Ovary (tissue), 7 donors: ENCODE measurements at regions not wholly inside any gene's neighbourhood (a gene's known extent, or its start where the extent isn't known, plus 50 kb on each side); places are given as distances from the start of the nearest gene placed in this dataset.

Experiments used
- DNase-seq, 5 donors: peaks; one replicate each; pipeline ENCODE4 v3.0.0-alpha.2; 2019 to 2020
- H3K27ac ChIP-seq, 2 donors: fragments of 200-600 bp; one replicate each; pipeline versions ENCODE4 v1.5.1 to v1.8.0; 2019 to 2022
- H3K27me3 ChIP-seq: fragments of 200-600 bp; one replicate; pipeline ENCODE4 v1.8.0; 2022
- H3K36me3 ChIP-seq: fragments of 200-600 bp; sonication (generic); one replicate; pipeline ENCODE4 v1.5.1; 2019
- H3K4me1 ChIP-seq: one replicate; pipeline ENCODE4 v1.8.1; 2013; ENCODE audit warnings: mild to moderate bottlenecking, moderate library complexity; ENCODE audit not compliant: insufficient read depth
- H3K4me3 ChIP-seq: fragments of 200-600 bp; sonication (generic); one replicate; pipeline ENCODE4 v1.5.1; 2017
- H3K9me3 ChIP-seq, 2 donors: fragments of 200-600 bp in 1 of 2; sonication (generic) in 1 of 2; one replicate each; pipeline versions ENCODE4 v1.5.1 to v1.8.1; 2013 to 2019; ENCODE audit warnings: mild to moderate bottlenecking in 1 of 2, moderate library complexity in 1 of 2
- EP300 ChIP-seq: sonication (generic); formaldehyde crosslinking; IDR thresholded peaks from one replicate; pipeline ENCODE4 v1.6.1; 2017; ENCODE audit warnings: antibody characterized with exemption
- POLR2A ChIP-seq: fragments of 450-650 bp; IDR thresholded peaks from one replicate; pipeline ENCODE4 v1.6.1; 2017; ENCODE audit warnings: antibody characterized with exemption, mild to moderate bottlenecking, moderate library complexity
- WGBS, 3 donors: extraction: QIAGEN DNeasy Blood & Tissue Kit in 1 of 3; methylation state at CpG; one replicate each; pipeline versions ENCODE4 v1.1.5 to v1.1.7; 2013 to 2017; 5-methylcytosine and 5-hydroxymethylcytosine counted together
- intact Hi-C, 4 donors: fragments of 100-400 bp; cut with DNase I; formaldehyde crosslinking; loops; one replicate each; pipeline versions ENCODE4 v1.11.0 to v1.15.1; 2022 to 2023
- TF ChIP-seq, protein P1 (sequence below), 3 donors: fragments of 450-650 bp in 2 of 3; fragments of 200-600 bp in 1 of 3; IDR thresholded peaks; one replicate each; pipeline versions ENCODE4 v1.5.1 to v1.8.0; 2016 to 2022; ENCODE audit warnings: antibody characterized with exemption in 3 of 3, mild to moderate bottlenecking in 1 of 3
- donor health status: DM: no; HTN: no; CAD: no; lungs with moderate emphysema.
- donor health status: DM: no; HTN: no; CAD: no.
- donor health status: Bipolar disorder and iron deficiency.
- donor health status: DM: no; HTN: no; CAD: no.
- donor health status: DM: yes; HTN: yes; CAD: no.

DNA sequence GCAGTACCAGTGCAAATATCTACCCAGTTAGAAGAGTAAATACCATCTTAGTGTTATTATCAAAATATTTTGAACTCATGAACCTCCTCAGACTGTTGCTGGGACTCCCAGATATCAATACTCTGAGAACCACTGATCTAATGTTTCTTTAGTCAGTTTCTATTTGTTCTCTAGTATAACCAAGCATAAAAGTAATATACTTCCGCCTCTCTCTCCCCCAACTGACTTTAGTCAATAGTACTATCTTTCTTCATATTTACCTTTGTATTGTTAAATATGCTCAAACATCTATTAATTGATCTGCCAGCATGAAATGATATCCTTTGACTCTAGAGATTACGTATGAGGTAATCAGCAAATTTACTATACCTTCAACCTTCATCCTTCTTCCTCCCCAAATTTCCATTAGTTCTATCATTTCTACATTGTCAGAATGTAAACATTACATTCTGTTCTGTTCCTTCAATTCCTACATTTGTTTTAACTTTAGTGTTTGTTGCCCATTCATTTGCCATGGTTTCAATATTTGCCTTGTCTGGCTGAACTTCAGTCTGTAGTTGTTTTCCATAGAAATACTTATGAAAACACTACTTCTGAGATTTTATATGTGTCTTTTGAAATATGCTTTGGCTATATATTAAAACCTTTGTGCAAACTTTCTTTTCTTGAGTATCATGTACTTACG lies 192.5 kb upstream of the PDE3A start:
- no peak overlapping the region for H3K4me3 ChIP-seq
- no peak for DNase-seq
- 96 to 98% (median 96%) methylated on average over 3 of the region's 3 CpGs for WGBS, 3 donors
- H3K27ac ChIP-seq, result no peak overlapping the region
- H3K9me3 ChIP-seq, result no peaks in the 10 kb centered on the region
- H3K36me3 ChIP-seq, result no peaks in the 10 kb centered on the region
- TF ChIP-seq POLR2A (no peak), EP300 (no peak)
- TF ChIP-seq, protein P1, sequence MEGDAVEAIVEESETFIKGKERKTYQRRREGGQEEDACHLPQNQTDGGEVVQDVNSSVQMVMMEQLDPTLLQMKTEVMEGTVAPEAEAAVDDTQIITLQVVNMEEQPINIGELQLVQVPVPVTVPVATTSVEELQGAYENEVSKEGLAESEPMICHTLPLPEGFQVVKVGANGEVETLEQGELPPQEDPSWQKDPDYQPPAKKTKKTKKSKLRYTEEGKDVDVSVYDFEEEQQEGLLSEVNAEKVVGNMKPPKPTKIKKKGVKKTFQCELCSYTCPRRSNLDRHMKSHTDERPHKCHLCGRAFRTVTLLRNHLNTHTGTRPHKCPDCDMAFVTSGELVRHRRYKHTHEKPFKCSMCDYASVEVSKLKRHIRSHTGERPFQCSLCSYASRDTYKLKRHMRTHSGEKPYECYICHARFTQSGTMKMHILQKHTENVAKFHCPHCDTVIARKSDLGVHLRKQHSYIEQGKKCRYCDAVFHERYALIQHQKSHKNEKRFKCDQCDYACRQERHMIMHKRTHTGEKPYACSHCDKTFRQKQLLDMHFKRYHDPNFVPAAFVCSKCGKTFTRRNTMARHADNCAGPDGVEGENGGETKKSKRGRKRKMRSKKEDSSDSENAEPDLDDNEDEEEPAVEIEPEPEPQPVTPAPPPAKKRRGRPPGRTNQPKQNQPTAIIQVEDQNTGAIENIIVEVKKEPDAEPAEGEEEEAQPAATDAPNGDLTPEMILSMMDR (IDR thresholded peaks at IDR 0.05), result no peak
- H3K4me1 ChIP-seq, result no peaks in the 10 kb centered on the region
- intact Hi-C loops, result no loop called here
- no peaks in the 10 kb centered on the region for H3K27me3 ChIP-seq

DNA sequence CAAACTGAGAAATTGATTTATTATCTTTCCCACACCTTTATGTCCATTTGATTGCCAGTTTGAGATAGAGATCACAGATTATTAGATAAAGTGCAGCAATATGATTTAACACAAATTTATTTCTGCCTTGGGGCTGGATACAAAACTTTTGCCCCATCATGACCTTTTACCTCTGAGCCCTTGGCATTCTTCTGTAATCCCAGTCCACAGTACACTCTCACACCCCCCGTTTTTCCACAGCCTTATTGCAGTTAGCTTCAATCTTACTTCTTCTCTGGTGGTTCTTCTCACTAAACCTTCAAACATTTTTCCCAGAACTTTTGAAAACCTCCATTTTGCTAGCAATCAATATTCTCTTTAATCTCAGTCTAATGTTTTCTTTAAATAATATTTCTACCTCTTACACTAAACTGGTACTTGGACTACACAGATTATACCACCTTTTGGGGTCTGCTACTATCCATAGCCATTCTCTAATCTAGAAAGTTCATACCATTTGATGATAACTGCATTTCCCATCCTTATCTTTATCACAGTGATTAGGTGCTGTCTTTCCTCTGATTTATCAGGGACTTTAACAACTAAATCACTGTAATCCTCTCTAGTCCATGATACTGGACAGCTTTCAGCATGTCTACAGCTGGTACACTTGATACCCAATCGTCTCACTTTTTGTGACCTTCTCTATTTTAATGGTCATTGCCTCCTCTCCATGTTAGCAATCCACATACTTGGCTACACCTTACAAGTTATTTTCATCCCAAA lies 186.7 kb upstream of the PDE3A start:
- H3K4me1 ChIP-seq, result no peaks in the 10 kb centered on the region
- H3K36me3 ChIP-seq, result no peaks in the 10 kb centered on the region
- 43 to 54% (median 45%) methylated on average over 2 of the region's 2 CpGs for WGBS, 3 donors
- intact Hi-C loops, result no loop called here
- DNase-seq, result no peak
- no peaks in the 10 kb centered on the region for H3K27me3 ChIP-seq
- TF ChIP-seq EP300, result no peak
- TF ChIP-seq, protein P1 (IDR thresholded peaks at IDR 0.05), result no peak
- TF ChIP-seq POLR2A, result no peak
- H3K27ac ChIP-seq, result no peak overlapping the region
- no peak overlapping the region for H3K4me3 ChIP-seq
- H3K9me3 ChIP-seq, result no peaks in the 10 kb centered on the region

- Histone ChIP-seq H3K36me3 (no peaks in the 10 kb centered on the region), H3K9me3 (no peaks in the 10 kb centered on the region), H3K4me1 (no peaks in the 10 kb centered on the region), H3K27me3 (no peaks in the 10 kb centered on the region), H3K4me3 (no peak overlapping the region), H3K27ac (no peak overlapping the region)
- 13 to 21% (median 14%) methylated on average over 1 of the region's 1 CpG for WGBS, 3 donors
- no peak for TF ChIP-seq EP300
- TF ChIP-seq POLR2A, result no peak
- TF ChIP-seq, protein P1 (IDR thresholded peaks at IDR 0.05), result no peak
- no peak for DNase-seq
- intact Hi-C loops, result no loop called here
Observed at GRCh38 chr12:20183563-20183962, 184.8 kb upstream of the PDE3A start.

GRCh38 chr12:20184514-20184913 lies 183.8 kb upstream of the PDE3A start:
- no peaks in the 10 kb centered on the region for H3K9me3 ChIP-seq
- DNase-seq, result no peak
- no peaks in the 10 kb centered on the region for H3K27me3 ChIP-seq
- WGBS, 3 donors, result 55 to 79% (median 61%) methylated on average over 4 of the region's 4 CpGs
- intact Hi-C loops, result no loop called here
- H3K4me1 ChIP-seq, result no peaks in the 10 kb centered on the region
- H3K4me3 ChIP-seq, result no peak overlapping the region
- no peaks in the 10 kb centered on the region for H3K36me3 ChIP-seq
- TF ChIP-seq, protein P1 (IDR thresholded peaks at IDR 0.05), result no peak
- no peak for TF ChIP-seq EP300
- TF ChIP-seq POLR2A, result no peak
- no peak overlapping the region for H3K27ac ChIP-seq
